Activated CD8-positive, alpha-beta memory T cell treated with anti-CD3 and anti-CD28 coated beads for 48 hours (primary cell): ENCODE measurements at regions not wholly inside any gene's neighbourhood (a gene's known extent, or its start where the extent isn't known, plus 50 kb on each side); places are given as distances from the start of the nearest gene placed in this dataset.
"Not testable (repeated sequence)": the region's sequence is repeated elsewhere in the genome, so short reads cannot be mapped to it uniquely, and the experiment has no call there.

ENCODE experiments used
- DNase-seq, 3 experiments: peaks; one replicate each; pipeline ENCODE4 v3.0.0-alpha.2; 2020; ENCODE audit warnings: low read depth in 2 of 3, low spot score in 2 of 3

- DNase-seq, result no peak
Observed at GRCh38 chr6:99802396-99803031, 191.5 kb downstream of the MCHR2 start.

DNA sequence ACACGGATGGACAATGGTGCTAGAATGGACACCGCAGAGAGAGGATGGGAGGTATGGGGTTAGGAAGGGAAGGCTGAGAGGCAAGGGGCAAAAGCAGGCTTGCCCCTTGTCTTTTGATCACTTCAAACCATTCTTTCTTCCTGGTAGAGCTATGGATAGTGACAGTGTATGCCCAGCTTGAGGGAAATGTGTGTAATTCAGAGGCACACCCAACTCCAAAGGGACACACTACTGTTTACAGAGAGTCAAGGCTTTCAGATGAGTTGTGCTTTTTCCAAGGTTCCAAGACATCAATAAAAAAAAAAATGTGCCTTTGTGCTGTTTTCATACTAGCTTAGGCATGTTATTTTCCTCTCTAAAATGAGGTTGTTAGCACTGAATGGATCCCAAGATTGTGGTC is 185.0 kb downstream of the MCHR2 start:
- DNase-seq, result no peak

DNA sequence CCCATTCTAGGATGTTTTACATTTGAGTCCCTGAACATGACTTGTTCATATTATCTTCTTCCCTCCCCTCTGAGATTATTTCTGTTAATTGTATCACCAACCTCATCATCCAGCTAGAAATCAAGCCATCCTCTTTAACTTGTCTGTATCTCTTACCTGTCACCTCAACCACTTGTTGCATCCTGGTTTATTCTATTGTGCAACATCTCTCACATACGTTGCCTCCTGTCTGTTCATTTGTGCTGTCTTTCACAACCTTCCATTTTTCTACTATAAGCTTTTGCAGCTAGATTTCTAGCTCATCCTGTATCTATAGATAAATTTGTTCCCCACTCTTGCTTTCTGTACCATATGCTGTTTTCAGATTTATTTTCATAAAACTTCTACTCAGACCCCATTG is 183.7 kb downstream of the MCHR2 start:
- no peak for DNase-seq

DNA sequence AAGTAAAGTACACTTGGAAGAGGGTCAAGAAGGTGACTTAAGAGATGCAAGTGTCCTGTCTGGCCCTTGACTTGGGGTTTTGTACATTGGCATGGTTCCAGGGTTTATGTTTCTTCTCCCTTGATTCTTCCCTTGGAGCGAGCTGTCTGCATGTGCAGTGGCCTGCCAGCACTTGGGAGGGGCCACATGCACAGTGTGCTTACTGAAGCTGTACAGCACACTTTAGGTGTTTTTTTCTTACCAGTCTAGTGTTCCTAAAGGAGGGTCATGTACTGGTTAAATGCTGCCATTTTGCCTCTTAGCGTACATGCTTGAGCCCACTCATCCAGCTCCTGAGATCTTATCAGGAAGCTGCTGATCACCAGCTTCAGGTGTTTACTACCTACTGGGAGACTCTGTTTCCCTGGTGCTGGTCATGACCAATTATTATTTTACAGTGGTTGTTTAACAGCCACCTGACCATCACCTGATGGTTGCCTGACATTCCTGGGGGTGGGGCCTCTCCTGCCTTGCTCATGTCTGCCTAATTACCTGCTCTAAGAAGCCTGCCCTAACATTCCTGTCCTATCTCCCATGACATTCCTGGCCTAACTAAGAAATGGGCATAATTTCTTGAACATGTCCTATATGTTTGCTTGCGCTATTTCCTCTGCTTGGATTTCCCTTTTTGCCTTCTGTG is 182.9 kb downstream of the MCHR2 start:
- no peak for DNase-seq

- DNase-seq, result no peak
Observed at GRCh38 chr6:99811636-99812035, 182.4 kb downstream of the MCHR2 start.

GRCh38 chr6:99813565-99813964 is 180.5 kb downstream of the MCHR2 start:
- no peak for DNase-seq

GRCh38 chr6:99814230-99814928 is 179.6 kb downstream of the MCHR2 start:
- DNase-seq, result no peak

- no peak for DNase-seq
Observed at GRCh38 chr6:99816795-99817194, 177.2 kb downstream of the MCHR2 start.

- DNase-seq, result no peak
Observed at GRCh38 chr6:99818161-99818560, 175.9 kb downstream of the MCHR2 start.

DNA sequence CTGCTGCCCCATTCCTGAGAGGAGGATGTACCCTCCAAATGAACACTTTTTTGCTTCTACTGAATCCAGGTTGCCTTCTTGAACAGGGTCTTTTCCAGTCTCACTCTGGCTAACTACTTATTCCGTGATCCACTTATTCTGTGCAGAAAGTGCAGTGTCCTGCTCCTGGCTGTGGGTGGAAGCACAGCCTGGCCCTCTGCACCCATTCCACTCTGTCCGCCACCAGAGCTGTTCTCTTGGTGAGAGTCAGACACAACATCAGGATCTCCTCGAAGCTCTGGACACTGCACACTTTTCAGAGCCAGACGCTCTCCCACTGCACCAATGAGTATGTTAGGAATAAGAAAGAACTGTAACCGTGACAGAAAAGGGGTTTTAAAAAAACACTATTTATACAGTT is 174.2 kb downstream of the MCHR2 start:
- DNase-seq, result no peak

DNA sequence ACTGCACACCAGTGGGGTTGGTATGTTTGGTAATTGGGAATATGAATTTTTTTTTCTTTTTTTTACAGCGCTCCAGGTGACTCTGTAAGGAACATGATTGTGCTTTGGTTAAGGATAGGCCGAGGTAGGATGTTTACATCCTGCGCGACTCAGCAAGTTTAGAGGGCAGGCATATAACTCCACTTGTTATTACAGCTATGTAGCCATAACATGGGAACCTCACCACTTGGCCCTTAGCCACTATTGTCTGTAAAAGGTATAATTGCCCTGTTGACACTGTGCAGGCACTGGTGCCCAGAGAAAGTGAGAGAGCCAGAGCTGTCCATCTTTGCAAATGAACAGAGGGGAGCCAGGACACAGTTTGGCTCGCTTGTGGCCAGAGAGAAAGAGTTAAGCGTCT is 172.9 kb downstream of the MCHR2 start:
- no peak for DNase-seq

DNA sequence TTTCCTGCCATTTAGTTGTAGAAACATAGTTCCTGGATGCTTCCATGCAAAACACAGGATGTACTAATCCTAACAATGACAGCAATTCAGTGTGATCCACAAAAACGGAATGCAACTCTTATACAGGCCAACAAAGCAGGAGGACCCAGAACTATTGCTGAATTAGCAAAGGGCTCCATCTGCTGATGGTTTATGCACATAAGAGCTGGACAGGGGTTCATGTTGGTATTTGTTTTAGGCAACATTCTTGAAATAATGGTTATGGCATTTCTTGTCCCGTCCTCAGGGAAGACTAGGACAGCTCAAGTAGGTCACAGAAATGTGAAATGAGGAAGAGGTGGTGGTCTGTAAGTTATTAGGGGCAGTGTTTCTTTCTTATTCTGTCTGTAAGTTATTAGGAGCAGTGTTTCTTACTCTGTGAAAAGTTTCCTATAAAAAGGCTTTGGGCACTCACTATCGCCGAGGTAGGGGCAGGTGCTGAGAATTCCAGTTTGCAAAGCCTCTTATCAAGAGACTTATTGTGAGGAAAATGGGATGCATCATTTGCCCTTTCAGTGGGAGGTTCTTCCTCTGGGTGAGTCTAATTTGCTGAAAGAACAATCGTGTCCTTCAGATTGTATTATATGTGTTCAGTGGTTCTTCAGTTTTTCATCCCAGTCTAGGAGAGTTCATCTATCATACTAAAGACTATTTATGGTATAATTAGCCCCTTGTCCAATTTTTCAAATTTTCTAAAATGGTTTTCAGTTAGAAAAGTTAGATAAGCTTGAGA is 171.1 kb downstream of the MCHR2 start:
- no peak for DNase-seq

- not testable (repeated sequence) for DNase-seq
Observed at GRCh38 chr6:99823513-99824235, 170.3 kb downstream of the MCHR2 start.

DNA sequence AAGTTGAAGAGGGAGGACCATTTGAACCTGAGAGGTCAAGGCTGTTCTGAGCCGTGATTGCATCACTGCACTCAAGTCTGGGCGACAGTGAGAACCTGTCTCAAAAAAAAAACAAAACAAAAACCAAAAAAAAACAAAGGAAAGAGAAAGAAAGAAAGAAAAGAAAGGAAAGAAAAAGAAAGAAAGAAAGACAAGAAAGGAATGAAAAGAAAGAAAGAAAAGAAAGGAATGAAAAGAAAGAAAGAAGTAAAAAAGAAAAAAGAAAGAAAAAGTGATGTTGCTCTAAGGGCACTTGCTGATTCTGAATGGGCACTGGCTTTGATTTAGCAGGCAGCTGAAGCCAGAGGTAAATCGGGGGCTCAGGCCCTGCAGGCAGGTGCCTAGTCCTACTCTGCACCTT is 161.0 kb downstream of the MCHR2 start:
- DNase-seq, result no peak

DNA sequence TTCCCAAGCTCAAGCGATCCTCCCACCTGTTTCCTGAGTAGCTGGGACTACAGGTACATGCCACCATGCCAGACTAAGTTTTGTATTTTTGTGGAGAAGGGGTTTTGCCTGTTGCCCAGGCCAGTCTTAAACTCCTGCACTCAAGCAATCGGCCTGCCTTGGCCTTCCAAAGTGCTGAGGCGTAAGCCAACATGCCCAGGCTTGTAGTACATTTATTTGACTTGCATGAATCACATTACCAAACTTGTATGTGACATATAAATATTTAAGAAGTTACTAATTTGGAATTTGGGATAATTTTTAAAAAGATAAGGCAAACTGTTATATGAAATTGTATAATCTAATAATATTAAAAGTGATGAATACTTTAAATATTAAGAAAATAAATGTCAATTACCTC is 157.6 kb downstream of the MCHR2 start:
- no peak for DNase-seq

DNA sequence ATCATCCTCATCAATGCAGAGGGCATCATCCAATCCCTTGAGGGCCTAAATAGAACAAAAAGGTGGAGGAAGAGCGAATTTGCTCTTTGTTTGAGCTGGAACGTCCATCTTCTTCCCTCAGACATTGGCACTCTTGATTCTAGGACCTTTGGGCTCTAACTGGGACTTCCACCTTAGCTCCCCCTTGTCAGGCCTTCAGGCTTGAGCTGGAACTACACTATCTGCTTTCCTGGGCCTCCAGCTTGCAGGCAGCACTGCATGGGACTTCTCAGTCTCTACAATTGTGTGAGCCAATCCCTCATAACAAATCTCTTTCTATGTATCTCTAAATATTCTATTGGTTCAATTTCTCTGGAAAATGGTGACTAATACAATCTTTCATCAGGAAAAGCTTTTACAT is 155.4 kb downstream of the MCHR2 start:
- no peak for DNase-seq

- no peak for DNase-seq
Observed at GRCh38 chr6:99841297-99841696, 152.7 kb downstream of the MCHR2 start.

GRCh38 chr6:99846006-99846405 is 148.0 kb downstream of the MCHR2 start:
- DNase-seq, result no peak

- DNase-seq, result no peak
Observed at GRCh38 chr6:99850841-99851240, 143.2 kb downstream of the MCHR2 start.

- no peak for DNase-seq
Observed at GRCh38 chr6:99852031-99852430, 142.0 kb downstream of the MCHR2 start.

- no peak for DNase-seq
Observed at GRCh38 chr6:99867026-99867425, 127.0 kb downstream of the MCHR2 start.
